ENCODE measurements at regions not wholly inside any gene's neighbourhood (a gene's known extent, or its start where the extent isn't known, plus 50 kb on each side); places are given as distances from the start of the nearest gene placed in this dataset.

- Histone ChIP-seq H3K4me3 (no peak overlapping the region), H3K27me3 (ENCODE audit: insufficient read depth in 3 of 3, low read length in 2 of 3) (no peaks in the 10 kb centered on the region), H3K36me3 (ENCODE audit: insufficient read depth in 1 of 2, low read depth in 1 of 2) (no peaks in the 10 kb centered on the region), H3K4me1 (no peaks in the 10 kb centered on the region), H3K9me3 (no peaks in the 10 kb centered on the region), H3K27ac (no peak overlapping the region)
- no peak for DNase-seq
- ATAC-seq, result no peak
- intact Hi-C loops (cut with DNase I), result no loop called here
- no peak for TF ChIP-seq CTCF (IDR thresholded peaks at IDR 0.05)
- 59 to 88% (median 82%) methylated on average over 4 of the region's 4 CpGs for WGBS, 3 donors
Observed at GRCh38 chrX:121336831-121337421, 289.5 kb downstream of the GLUD2 start.

GRCh38 chrX:121337816-121338215 is 290.4 kb downstream of the GLUD2 start:
- WGBS, 3 donors, result 63 to 75% (median 70%) methylated on average over 2 of the region's 2 CpGs
- intact Hi-C loops (cut with DNase I), result no loop called here
- Histone ChIP-seq H3K27ac (no peak overlapping the region), H3K4me3 (no peak overlapping the region), H3K36me3 (ENCODE audit: insufficient read depth in 1 of 2, low read depth in 1 of 2) (no peaks in the 10 kb centered on the region), H3K9me3 (no peaks in the 10 kb centered on the region), H3K4me1 (no peaks in the 10 kb centered on the region), H3K27me3 (ENCODE audit: insufficient read depth in 3 of 3, low read length in 2 of 3) (no peaks in the 10 kb centered on the region)
- TF ChIP-seq CTCF (IDR thresholded peaks at IDR 0.05), result no peak
- ATAC-seq (no peak), DNase-seq (no peak)

GRCh38 chrX:121349263-121349662 is 301.9 kb downstream of the GLUD2 start:
- 72 to 87% (median 80%) methylated on average over 3 of the region's 3 CpGs for WGBS, 3 donors
- no peaks in the 10 kb centered on the region for H3K4me1 ChIP-seq
- no peaks in the 10 kb centered on the region for H3K36me3 ChIP-seq (ENCODE audit: insufficient read depth in 1 of 2, low read depth in 1 of 2)
- TF ChIP-seq CTCF (IDR thresholded peaks at IDR 0.05), result no peak
- H3K27ac ChIP-seq, result no peak overlapping the region
- intact Hi-C loops (cut with DNase I), result no loop called here
- no peaks in the 10 kb centered on the region for H3K27me3 ChIP-seq (ENCODE audit: insufficient read depth in 3 of 3, low read length in 2 of 3)
- no peak for DNase-seq
- ATAC-seq, result no peak
- no peak overlapping the region for H3K4me3 ChIP-seq
- H3K9me3 ChIP-seq, result no peaks in the 10 kb centered on the region

- no peak for TF ChIP-seq CTCF (IDR thresholded peaks at IDR 0.05)
- Histone ChIP-seq H3K9me3 (no peaks in the 10 kb centered on the region), H3K36me3 (ENCODE audit: insufficient read depth in 1 of 2, low read depth in 1 of 2) (no peaks in the 10 kb centered on the region), H3K4me1 (no peaks in the 10 kb centered on the region), H3K27me3 (ENCODE audit: insufficient read depth in 3 of 3, low read length in 2 of 3) (no peaks in the 10 kb centered on the region), H3K4me3 (no peak overlapping the region), H3K27ac (no peak overlapping the region)
- DNase-seq, result no peak
- ATAC-seq, result no peak
- intact Hi-C loops (cut with DNase I), result no loop called here
- 72 to 92% (median 81%) methylated on average over 19 to 22 of the region's 22 CpGs for WGBS, 3 donors
Observed at GRCh38 chrX:121356139-121356849, 308.9 kb downstream of the GLUD2 start.

- DNase-seq (no peak), ATAC-seq (no peak)
- Histone ChIP-seq H3K36me3 (ENCODE audit: insufficient read depth in 1 of 2, low read depth in 1 of 2) (no peaks in the 10 kb centered on the region), H3K4me3 (no peak overlapping the region), H3K27me3 (ENCODE audit: insufficient read depth in 3 of 3, low read length in 2 of 3) (no peaks in the 10 kb centered on the region), H3K4me1 (no peaks in the 10 kb centered on the region), H3K27ac (no peak overlapping the region), H3K9me3 (no peaks in the 10 kb centered on the region)
- WGBS, 3 donors, result 74 to 98% (median 81%) methylated on average over 6 of the region's 6 CpGs
- TF ChIP-seq CTCF (IDR thresholded peaks at IDR 0.05), result no peak
- intact Hi-C loops (cut with DNase I), result no loop called here
Observed at GRCh38 chrX:121356850-121357171, 309.4 kb downstream of the GLUD2 start.
